ENCODE measurements at regions not wholly inside any gene's neighbourhood (a gene's known extent, or its start where the extent isn't known, plus 50 kb on each side); places are given as distances from the start of the nearest gene placed in this dataset.

DNA sequence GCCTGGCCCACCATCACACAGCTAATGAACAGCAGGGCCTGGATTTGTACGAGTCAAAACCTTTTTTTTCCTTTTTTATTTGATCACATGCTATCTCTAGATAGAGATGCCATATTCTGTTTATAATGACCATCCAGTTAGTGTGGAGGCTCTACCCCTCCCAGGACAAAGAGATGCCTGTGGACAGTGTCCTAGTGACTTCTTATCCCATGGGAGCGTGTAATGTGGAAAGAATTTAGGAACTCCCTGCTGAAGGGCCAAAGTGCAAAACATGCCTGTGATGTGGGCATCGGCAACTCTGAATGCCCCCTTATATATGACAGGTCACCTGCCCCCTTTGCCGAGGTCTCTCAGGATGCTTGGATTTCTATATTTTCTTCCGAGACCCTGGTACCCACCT, 292.2 kb downstream of the RRAGC start:
- Histone ChIP-seq H3K4me3 (replicated peaks in 1 of 2; ENCODE audit: low read depth in 1 of 2, low read length in 2 of 2) (no peak overlapping the region), H4K20me1 (ENCODE audit: insufficient read depth) (no peaks in the 10 kb centered on the region), H3K4me2 (ENCODE audit: low read length) (no peak overlapping the region), H3K27ac (ENCODE audit: low read depth, low read length) (no peak overlapping the region), H3K36me3 (ENCODE audit: control insufficient read depth in 1 of 2, insufficient read depth in 2 of 2, low read length in 2 of 2) (no peaks in the 10 kb centered on the region), H3K9me3 (ENCODE audit: control insufficient read depth in 1 of 2, insufficient read depth in 1 of 2, low read depth in 1 of 2, low read length in 2 of 2) (no peaks in the 10 kb centered on the region), H3K4me1 (ENCODE audit: control insufficient read depth in 1 of 2, insufficient read depth in 2 of 2, low read length in 2 of 2) (peaks cover 4 to 6% of the 10 kb centered on the region in 2 experiments; a peak in 2 of 4 replicates), H3K79me2 (ENCODE audit: insufficient read depth, low read length) (no peaks in the 10 kb centered on the region), H2AFZ (ENCODE audit: low read depth, low read length, poor library complexity, severe bottlenecking) (no peak overlapping the region), H3K9ac (ENCODE audit: low read length) (no peak overlapping the region), H3K9me2 (ENCODE audit: insufficient read depth) (no peaks in the 10 kb centered on the region), H3K27me3 (ENCODE audit: insufficient read depth, low read length) (peaks cover 5% of the 10 kb centered on the region; the same call in 1 of the 2 replicates)
- DNase-seq (ENCODE audit: low read depth, low spot score) (no peak), ATAC-seq (no peak; the same call in 1 of the 2 replicates)
- no TSS peak for BruUV-seq (replicated peaks)
- no peak for TF ChIP-seq CBX3 (IDR thresholded peaks at IDR 0.05; ENCODE audit: low read depth)
- TF ChIP-seq, protein P1, sequence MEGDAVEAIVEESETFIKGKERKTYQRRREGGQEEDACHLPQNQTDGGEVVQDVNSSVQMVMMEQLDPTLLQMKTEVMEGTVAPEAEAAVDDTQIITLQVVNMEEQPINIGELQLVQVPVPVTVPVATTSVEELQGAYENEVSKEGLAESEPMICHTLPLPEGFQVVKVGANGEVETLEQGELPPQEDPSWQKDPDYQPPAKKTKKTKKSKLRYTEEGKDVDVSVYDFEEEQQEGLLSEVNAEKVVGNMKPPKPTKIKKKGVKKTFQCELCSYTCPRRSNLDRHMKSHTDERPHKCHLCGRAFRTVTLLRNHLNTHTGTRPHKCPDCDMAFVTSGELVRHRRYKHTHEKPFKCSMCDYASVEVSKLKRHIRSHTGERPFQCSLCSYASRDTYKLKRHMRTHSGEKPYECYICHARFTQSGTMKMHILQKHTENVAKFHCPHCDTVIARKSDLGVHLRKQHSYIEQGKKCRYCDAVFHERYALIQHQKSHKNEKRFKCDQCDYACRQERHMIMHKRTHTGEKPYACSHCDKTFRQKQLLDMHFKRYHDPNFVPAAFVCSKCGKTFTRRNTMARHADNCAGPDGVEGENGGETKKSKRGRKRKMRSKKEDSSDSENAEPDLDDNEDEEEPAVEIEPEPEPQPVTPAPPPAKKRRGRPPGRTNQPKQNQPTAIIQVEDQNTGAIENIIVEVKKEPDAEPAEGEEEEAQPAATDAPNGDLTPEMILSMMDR (IDR thresholded peaks at IDR 0.05 in 2 of 3, conservative IDR thresholded peaks at IDR 0.05 in 1 of 3; ENCODE audit: borderline replicate concordance in 1 of 3, insufficient read depth in 1 of 3, low read depth in 2 of 3, low read length in 2 of 3), result no peak
- TF ChIP-seq POLR2AphosphoS5 (IDR thresholded peaks at IDR 0.05; ENCODE audit: low read depth, low read length), result no peak
- TF ChIP-seq YY1 (IDR thresholded peaks at IDR 0.05; ENCODE audit: extremely low read depth, insufficient replicate concordance, low read depth, low read length), result no peak
- TF ChIP-seq EGR1 (IDR thresholded peaks at IDR 0.05; ENCODE audit: low read depth), result no peak
- TF ChIP-seq SIN3A (IDR thresholded peaks at IDR 0.05; ENCODE audit: low read depth), result no peak
- TF ChIP-seq JUND (IDR thresholded peaks at IDR 0.05), result no peak
- TF ChIP-seq SP1 (IDR thresholded peaks at IDR 0.05; ENCODE audit: low read depth), result no peak
- no peak for TF ChIP-seq FOSL1 (IDR thresholded peaks at IDR 0.05; ENCODE audit: low read depth)
- no peak for TF ChIP-seq ZNF274 (IDR thresholded peaks at IDR 0.05; ENCODE audit: low read depth, low read length)
- TF ChIP-seq, protein P2, sequence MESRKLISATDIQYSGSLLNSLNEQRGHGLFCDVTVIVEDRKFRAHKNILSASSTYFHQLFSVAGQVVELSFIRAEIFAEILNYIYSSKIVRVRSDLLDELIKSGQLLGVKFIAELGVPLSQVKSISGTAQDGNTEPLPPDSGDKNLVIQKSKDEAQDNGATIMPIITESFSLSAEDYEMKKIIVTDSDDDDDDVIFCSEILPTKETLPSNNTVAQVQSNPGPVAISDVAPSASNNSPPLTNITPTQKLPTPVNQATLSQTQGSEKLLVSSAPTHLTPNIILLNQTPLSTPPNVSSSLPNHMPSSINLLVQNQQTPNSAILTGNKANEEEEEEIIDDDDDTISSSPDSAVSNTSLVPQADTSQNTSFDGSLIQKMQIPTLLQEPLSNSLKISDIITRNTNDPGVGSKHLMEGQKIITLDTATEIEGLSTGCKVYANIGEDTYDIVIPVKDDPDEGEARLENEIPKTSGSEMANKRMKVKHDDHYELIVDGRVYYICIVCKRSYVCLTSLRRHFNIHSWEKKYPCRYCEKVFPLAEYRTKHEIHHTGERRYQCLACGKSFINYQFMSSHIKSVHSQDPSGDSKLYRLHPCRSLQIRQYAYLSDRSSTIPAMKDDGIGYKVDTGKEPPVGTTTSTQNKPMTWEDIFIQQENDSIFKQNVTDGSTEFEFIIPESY (IDR thresholded peaks at IDR 0.05; ENCODE audit: extremely low read depth, insufficient replicate concordance, low read length), result no peak
- TF ChIP-seq, protein P3, sequence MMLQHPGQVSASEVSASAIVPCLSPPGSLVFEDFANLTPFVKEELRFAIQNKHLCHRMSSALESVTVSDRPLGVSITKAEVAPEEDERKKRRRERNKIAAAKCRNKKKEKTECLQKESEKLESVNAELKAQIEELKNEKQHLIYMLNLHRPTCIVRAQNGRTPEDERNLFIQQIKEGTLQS (IDR thresholded peaks at IDR 0.05), result no peak
- TF ChIP-seq RAD21 (IDR thresholded peaks at IDR 0.05; ENCODE audit: low read depth), result no peak
- no peak for TF ChIP-seq SRF (IDR thresholded peaks at IDR 0.05; ENCODE audit: low read depth)
- no peak for TF ChIP-seq CEBPB (IDR thresholded peaks at IDR 0.05; ENCODE audit: low read depth)
- no peak for TF ChIP-seq TCF7L2 (IDR thresholded peaks at IDR 0.05; ENCODE audit: borderline replicate concordance, extremely low read depth, insufficient read depth, insufficient read length)
- TF ChIP-seq EZH2phosphoT487 (IDR thresholded peaks at IDR 0.05; ENCODE audit: borderline replicate concordance), result no peak
- TF ChIP-seq, protein P4, sequence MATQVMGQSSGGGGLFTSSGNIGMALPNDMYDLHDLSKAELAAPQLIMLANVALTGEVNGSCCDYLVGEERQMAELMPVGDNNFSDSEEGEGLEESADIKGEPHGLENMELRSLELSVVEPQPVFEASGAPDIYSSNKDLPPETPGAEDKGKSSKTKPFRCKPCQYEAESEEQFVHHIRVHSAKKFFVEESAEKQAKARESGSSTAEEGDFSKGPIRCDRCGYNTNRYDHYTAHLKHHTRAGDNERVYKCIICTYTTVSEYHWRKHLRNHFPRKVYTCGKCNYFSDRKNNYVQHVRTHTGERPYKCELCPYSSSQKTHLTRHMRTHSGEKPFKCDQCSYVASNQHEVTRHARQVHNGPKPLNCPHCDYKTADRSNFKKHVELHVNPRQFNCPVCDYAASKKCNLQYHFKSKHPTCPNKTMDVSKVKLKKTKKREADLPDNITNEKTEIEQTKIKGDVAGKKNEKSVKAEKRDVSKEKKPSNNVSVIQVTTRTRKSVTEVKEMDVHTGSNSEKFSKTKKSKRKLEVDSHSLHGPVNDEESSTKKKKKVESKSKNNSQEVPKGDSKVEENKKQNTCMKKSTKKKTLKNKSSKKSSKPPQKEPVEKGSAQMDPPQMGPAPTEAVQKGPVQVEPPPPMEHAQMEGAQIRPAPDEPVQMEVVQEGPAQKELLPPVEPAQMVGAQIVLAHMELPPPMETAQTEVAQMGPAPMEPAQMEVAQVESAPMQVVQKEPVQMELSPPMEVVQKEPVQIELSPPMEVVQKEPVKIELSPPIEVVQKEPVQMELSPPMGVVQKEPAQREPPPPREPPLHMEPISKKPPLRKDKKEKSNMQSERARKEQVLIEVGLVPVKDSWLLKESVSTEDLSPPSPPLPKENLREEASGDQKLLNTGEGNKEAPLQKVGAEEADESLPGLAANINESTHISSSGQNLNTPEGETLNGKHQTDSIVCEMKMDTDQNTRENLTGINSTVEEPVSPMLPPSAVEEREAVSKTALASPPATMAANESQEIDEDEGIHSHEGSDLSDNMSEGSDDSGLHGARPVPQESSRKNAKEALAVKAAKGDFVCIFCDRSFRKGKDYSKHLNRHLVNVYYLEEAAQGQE (IDR thresholded peaks at IDR 0.05; ENCODE audit: low read depth), result no peak
- no peak for TF ChIP-seq EZH2 (IDR thresholded peaks at IDR 0.05)
- TF ChIP-seq, protein P5, sequence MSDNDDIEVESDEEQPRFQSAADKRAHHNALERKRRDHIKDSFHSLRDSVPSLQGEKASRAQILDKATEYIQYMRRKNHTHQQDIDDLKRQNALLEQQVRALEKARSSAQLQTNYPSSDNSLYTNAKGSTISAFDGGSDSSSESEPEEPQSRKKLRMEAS (IDR thresholded peaks at IDR 0.05), result no peak
- CTCF ChIA-PET, result no interaction called here
- POLR2A ChIA-PET, result no interaction called here
- intact Hi-C loops (cut with micrococcal nuclease), result no loop called here
- RAD21 ChIA-PET (ENCODE audit: low non-redundant PET in 1 of 2, low total read pairs in 2 of 2, uncharacterized antibody in 2 of 2, unreplicated experiment in 2 of 2), result no interaction called here
